ENCODE measurements at regions not wholly inside any gene's neighbourhood (a gene's known extent, or its start where the extent isn't known, plus 50 kb on each side); places are given as distances from the start of the nearest gene placed in this dataset.

- no peak for FAIRE-seq
These were observed 418.2 kb downstream of the IRS2 start for GRCh38 chr13:109368230-109368629.

GRCh38 chr13:109366525-109366924, 419.9 kb downstream of the IRS2 start:
- no peak overlapping the region for H3K4me3 ChIP-seq (ENCODE audit: control insufficient read depth in 2 of 3, extremely low read depth in 1 of 3, insufficient read depth in 2 of 3, low read depth in 1 of 3, low read length in 3 of 3)
- no peaks in the 10 kb centered on the region for H3K36me3 ChIP-seq (ENCODE audit: control insufficient read depth in 2 of 2, extremely low read depth in 1 of 2, insufficient read depth in 2 of 2, low read length in 2 of 2)
- DNase-seq (ENCODE audit: low read depth, low spot score) (no peak), FAIRE-seq (no peak)
- no peak overlapping the region for H3K27ac ChIP-seq (ENCODE audit: control insufficient read depth, insufficient read depth, low read length)
- H3K4me2 ChIP-seq (ENCODE audit: control insufficient read depth, extremely low read depth, insufficient read depth, low read depth, low read length): no peak overlapping the region
- no peaks in the 10 kb centered on the region for H3K27me3 ChIP-seq (ENCODE audit: control insufficient read depth, extremely low read depth, insufficient read depth, low read length)
- dilution Hi-C loops (cut with MboI; ENCODE audit: extremely low pct_ligation_motif_present, low sequenced_read_pairs): no loop called here
- TF ChIP-seq EZH2 (IDR thresholded peaks at IDR 0.05; ENCODE audit: low read length) (no peak), CTCF (optimal IDR thresholded peaks at IDR 0.05 in 1 of 3, IDR thresholded peaks at IDR 0.05 in 1 of 3, conservative IDR thresholded peaks at IDR 0.05 in 1 of 3; ENCODE audit: extremely low read depth in 1 of 3, insufficient read depth in 2 of 3, low read length in 3 of 3) (no peak)
- H3K9me3 ChIP-seq (ENCODE audit: control insufficient read depth, low read depth, low read length): no peaks in the 10 kb centered on the region
- no peaks in the 10 kb centered on the region for H4K20me1 ChIP-seq (ENCODE audit: control insufficient read depth, extremely low read depth, insufficient read depth, low read length)
- no peak overlapping the region for H3K9ac ChIP-seq (ENCODE audit: control insufficient read depth, extremely low read depth, insufficient read depth, low read length)
- no peaks in the 10 kb centered on the region for H3K79me2 ChIP-seq (ENCODE audit: control insufficient read depth, insufficient read depth, low read length)
- H3K4me1 ChIP-seq (ENCODE audit: control insufficient read depth, extremely low read depth, insufficient read depth, low read length): no peaks in the 10 kb centered on the region
- H2AFZ ChIP-seq (ENCODE audit: control insufficient read depth, low read length): no peak overlapping the region
- no peaks in the 10 kb centered on the region for H3K9me1 ChIP-seq (ENCODE audit: control insufficient read depth, extremely low read depth, insufficient read depth, low read length)

More at GRCh38 chr13:109368230-109368629, 418.2 kb downstream of the IRS2 start:
- TF ChIP-seq EZH2 (IDR thresholded peaks at IDR 0.05; ENCODE audit: low read length) (no peak), CTCF (optimal IDR thresholded peaks at IDR 0.05 in 1 of 3, IDR thresholded peaks at IDR 0.05 in 1 of 3, conservative IDR thresholded peaks at IDR 0.05 in 1 of 3; ENCODE audit: extremely low read depth in 1 of 3, insufficient read depth in 2 of 3, low read length in 3 of 3) (no peak)
- Histone ChIP-seq H3K4me1 (ENCODE audit: control insufficient read depth, extremely low read depth, insufficient read depth, low read length) (no peaks in the 10 kb centered on the region), H3K36me3 (ENCODE audit: control insufficient read depth in 2 of 2, extremely low read depth in 1 of 2, insufficient read depth in 2 of 2, low read length in 2 of 2) (no peaks in the 10 kb centered on the region), H3K27me3 (ENCODE audit: control insufficient read depth, extremely low read depth, insufficient read depth, low read length) (no peaks in the 10 kb centered on the region), H3K9ac (ENCODE audit: control insufficient read depth, extremely low read depth, insufficient read depth, low read length) (no peak overlapping the region), H3K9me1 (ENCODE audit: control insufficient read depth, extremely low read depth, insufficient read depth, low read length) (no peaks in the 10 kb centered on the region), H3K79me2 (ENCODE audit: control insufficient read depth, insufficient read depth, low read length) (no peaks in the 10 kb centered on the region), H2AFZ (ENCODE audit: control insufficient read depth, low read length) (no peak overlapping the region), H3K4me2 (ENCODE audit: control insufficient read depth, extremely low read depth, insufficient read depth, low read depth, low read length) (no peak overlapping the region), H3K4me3 (ENCODE audit: control insufficient read depth in 2 of 3, extremely low read depth in 1 of 3, insufficient read depth in 2 of 3, low read depth in 1 of 3, low read length in 3 of 3) (no peak overlapping the region), H3K9me3 (ENCODE audit: control insufficient read depth, low read depth, low read length) (no peaks in the 10 kb centered on the region), H4K20me1 (ENCODE audit: control insufficient read depth, extremely low read depth, insufficient read depth, low read length) (no peaks in the 10 kb centered on the region), H3K27ac (ENCODE audit: control insufficient read depth, insufficient read depth, low read length) (no peak overlapping the region)
- dilution Hi-C loops (cut with MboI; ENCODE audit: extremely low pct_ligation_motif_present, low sequenced_read_pairs): no loop called here
- no peak for DNase-seq (ENCODE audit: low read depth, low spot score)
